ENCODE measurements at regions not wholly inside any gene's neighbourhood (a gene's known extent, or its start where the extent isn't known, plus 50 kb on each side); places are given as distances from the start of the nearest gene placed in this dataset.

- DNase-seq = no peak
Measured at GRCh38 chr19:32189956-32190706, 155.3 kb upstream of the ZNF507 start.

GRCh38 chr19:32191921-32192320, 153.5 kb upstream of the ZNF507 start:
- no peak for DNase-seq

DNA sequence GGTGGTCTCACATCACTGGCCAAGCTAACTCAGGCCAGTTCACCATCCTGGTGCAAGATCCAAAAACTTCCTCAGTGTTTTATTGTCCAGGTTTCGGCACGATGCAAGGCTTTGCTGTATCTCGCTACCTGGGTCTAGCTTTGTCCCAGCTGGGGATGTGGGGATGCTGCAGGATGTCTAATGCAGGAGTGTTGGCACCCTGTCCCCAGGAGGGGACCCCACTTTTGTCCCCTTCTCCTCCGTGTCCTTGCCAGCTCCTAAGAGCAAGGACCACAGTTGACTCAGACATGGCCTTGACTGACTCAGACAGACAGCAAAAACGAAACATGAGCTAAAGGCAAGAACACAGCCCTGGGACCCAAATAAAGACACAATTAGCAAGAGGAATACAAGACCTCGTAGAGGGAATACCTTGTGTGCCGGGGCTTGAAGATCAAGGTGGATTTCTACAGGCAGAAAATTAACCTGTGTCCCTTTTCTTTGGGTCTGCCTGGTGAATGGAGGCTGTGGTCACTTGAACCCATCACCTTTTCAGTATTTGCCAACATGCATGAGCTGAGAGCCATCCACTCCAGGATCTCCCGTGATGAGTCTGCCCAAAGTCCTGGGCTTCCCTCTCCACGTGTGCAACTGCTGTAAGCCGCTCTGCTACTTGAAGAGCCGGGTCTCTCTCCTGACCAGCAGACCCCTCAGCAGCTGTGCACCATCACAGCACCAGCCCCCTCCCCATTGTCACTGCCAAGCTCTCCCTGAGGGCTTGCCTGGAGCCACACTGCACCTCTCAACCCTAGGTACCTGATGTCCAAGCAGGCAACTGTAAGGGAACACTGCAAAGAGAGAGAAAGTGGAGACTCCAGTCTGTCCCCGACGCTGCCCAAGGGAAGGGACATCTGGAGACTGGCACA, 149.5 kb upstream of the ZNF507 start:
- no peak for DNase-seq

DNA sequence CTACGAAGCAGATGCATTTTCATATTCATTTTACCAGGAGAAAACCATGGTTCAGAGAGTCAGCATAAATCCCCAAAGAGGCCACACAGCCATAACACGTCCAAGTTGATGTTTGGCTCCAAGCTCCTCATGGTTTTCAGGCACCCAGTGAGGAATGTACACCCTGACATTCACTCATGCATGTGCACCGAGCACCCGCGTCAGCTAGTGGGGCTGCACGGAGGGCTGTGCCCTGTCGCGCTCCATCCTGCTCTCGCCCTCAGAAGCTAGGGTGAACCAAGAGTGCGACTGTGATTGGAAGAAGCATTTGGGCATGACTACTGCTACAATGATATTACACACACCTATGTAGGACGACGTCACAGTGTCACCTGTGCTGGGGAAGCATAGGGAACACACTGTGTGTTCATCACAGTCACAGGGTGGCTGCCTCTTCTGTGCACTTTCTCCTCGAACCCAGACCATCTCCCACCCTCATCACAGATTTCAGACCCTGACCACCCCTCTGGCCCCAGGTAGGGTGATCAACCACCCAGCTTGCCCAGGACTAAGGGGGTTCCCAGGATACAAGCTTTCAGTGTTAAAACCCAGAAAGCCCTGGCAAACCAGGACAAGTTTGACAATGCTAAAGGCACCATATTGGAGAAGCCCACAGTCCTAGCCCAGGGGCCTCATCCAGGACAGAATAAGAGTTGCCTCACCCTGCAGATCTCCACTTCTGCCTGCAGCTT, 148.6 kb upstream of the ZNF507 start:
- DNase-seq = no peak

DNA sequence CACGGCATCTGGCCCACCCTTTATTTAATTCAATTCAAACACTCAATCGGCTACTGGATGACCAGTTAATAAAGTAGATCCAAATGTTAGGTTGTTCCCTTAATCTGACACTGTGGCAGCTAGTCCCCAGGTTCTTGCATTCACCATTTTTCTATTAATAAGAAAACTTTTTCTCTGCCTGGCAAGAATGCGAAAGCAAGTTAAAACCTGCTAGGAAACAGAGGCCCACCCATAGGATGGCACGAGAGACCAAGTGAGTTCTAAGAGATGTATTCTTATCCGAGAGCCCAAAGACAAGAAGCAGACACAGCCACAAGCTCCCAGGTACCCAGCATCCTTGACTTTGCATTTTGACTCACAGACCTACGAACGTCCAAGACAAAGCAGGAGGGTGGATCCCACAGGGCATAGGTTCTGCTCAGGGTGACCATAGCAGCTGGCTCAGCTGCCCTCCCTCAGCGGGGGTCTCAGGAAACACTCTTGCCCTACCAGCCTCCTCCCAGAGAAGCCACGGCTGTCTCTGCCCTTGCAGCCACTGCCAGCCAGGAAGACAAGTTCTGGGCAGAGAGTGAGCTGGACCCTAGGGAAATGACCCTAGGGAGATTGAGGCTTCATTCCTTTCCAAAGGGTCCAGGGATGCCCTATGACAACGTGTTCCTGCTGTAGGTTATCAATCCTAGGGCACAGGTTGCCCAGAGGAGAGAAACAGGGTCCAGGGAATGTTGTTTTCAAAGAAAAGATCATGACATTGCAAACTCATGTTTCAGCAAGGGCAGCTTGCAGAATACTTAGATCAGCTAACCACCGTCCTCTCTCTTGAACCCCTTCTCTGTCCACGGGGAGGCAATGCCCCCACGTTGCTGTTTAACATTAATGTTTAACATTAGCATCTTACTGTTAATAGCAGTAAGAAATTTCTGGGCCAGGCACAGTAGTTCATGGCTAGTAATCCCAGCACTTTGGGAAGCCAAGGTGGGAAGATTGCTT, 147.2 kb upstream of the ZNF507 start:
- DNase-seq = no peak

DNA sequence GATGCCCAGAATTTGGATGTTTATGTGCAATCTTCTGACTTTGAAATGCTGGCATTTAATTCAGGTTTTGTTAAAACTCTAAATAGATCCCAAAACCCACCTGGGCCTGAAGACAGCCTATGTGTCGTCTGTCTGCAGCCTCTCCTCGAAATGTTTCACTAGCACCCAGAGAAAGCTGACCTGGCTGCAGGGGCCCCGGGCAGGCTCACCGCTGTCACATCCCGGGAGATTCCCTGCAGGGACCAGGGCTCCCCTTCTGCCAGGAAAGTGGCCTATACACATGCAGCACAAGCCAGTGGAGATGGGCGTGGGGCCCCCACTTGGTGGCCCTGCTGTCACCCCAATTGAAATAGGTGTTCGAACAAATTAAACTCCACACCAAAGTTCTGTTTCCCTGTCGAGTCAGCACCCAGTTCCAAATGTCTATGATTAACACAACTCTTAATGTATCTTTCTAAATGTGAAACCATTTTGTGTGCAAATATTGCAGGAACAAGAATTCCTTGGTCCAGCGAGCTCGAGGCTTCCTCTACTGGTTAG, 145.8 kb upstream of the ZNF507 start:
- DNase-seq = no peak

DNA sequence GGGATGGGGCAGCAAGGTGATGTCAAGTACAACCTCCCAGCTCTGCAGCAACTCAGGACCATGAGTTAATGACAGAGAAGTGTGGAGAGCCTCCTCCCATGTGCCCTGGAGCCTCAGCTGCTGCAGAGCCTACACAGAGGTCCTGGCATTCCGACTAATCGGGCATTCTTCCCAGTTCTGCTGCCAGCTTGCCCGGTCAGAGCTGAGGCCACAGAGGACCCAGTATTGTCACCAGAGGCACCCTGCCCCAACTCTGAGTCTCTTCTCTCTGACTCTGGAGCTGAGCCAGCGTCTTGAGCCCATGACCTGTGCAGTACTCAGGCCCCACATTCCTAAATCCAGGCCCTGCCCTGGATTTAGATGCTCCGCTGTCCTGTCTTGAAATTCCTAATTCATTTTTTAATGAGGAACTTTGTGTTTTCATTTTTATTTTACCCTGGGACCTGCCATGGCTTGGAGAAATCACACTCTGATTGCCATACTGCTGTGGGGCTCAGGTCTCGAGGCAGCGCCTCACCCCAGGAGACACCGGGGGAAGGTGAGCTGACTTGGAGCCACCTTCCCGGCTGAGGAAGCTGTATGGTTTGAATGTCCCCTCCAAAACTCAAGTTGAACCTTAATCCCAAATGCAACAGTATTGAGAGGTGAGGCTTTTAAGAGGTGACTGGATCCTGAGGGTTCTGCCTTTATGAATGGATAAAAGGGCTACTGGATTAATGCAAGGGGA, 144.9 kb upstream of the ZNF507 start:
- no peak for DNase-seq

- no peak for DNase-seq
Measured at GRCh38 chr19:32201211-32201610, 144.2 kb upstream of the ZNF507 start.

DNA sequence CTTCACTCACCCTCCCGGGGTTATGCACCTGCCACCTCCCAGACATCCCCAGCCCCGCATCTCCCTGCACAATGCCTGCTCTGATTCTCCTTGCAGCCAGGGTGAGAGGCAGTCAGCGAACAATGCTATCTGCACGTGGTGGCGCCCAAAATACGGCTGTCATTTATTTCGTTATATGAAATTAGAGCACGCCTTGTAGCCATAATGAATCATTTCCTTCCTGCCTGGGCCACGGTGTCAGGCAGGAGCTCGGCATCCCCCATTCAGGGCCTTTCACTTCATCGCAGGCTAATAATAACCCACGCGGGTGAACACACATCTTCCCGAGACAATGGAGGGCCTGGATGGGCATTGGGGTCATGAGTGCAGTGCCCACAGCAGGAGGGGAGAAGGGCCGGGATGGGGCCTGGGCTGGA, 143.8 kb upstream of the ZNF507 start:
- DNase-seq = no peak

- no peak for DNase-seq
Measured at GRCh38 chr19:32202244-32202643, 143.2 kb upstream of the ZNF507 start.

GRCh38 chr19:32203161-32203560, 142.2 kb upstream of the ZNF507 start:
- DNase-seq = no peak

- DNase-seq = no peak
Measured at GRCh38 chr19:32206065-32206464, 139.3 kb upstream of the ZNF507 start.

DNA sequence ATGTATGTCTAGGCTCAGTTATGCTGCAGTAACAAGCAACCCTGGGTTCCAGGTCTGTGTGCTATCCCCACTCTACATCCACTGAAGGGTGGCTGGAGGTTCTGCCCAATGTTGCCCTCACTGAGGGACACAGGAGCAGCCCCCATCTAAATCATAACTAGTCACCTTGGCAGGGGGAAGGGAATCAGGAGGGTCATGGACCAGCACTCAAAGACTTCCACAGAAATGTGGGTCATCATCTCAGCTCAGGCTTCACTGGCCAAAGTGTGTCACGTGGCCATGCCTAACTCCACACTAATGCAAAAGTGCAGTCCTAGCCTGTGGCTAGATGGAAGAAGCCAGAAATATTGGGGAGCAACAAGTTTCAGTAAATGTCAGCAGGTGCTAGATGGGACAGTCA, 137.3 kb upstream of the ZNF507 start:
- DNase-seq = no peak

DNA sequence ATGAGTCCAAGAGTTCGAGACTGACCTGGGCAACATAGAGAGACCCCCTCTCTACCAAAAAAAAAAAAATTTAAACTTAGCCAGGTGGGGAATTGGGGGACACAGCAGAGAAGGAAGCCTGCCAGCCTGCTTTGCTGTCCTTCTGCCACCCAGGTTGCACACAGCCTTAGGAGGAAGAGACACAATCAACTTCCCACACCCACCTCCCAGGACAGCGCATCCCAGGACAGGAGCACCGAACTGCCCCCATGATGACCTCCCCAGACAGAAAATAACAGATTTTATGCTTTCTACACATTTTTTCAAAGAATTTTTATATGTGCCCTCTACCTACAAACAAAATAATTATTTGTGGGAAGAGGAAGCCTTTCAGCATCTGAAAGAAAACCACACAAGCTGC, 126.0 kb upstream of the ZNF507 start:
- no peak for DNase-seq

DNA sequence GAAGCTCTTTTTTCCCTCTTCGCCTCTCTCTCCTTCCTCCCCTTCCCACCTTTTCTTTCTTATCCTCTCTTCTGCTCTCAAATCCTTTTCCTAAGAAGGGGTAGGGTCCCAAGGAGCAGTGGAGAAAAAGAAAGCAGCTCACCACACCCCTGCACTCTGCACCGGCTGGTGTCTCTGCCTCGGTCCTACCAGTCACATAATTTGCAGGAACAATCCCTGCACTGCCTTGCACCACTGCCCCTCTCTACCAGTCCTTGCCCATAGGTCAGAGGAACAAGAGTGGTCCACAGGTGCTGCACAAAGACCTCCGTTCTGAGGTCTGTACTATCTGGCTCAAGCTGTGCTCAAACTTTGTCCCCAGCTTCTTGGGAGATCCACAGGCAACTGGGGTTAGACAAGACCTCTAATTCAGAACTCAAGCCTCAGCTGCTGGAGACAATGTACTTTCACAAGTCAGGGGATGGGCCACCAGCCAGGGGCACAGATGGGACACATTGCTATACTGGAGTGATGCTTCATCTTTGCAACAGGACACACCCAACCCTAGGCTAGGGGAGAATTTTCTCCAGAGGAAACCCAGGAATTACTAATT, 125.4 kb upstream of the ZNF507 start:
- no peak for DNase-seq

- no peak for DNase-seq
Measured at GRCh38 chr19:32220951-32221350, 124.5 kb upstream of the ZNF507 start.

- DNase-seq = no peak
Measured at GRCh38 chr19:32222556-32222955, 122.9 kb upstream of the ZNF507 start.

GRCh38 chr19:32223106-32223505, 122.3 kb upstream of the ZNF507 start:
- no peak for DNase-seq

DNA sequence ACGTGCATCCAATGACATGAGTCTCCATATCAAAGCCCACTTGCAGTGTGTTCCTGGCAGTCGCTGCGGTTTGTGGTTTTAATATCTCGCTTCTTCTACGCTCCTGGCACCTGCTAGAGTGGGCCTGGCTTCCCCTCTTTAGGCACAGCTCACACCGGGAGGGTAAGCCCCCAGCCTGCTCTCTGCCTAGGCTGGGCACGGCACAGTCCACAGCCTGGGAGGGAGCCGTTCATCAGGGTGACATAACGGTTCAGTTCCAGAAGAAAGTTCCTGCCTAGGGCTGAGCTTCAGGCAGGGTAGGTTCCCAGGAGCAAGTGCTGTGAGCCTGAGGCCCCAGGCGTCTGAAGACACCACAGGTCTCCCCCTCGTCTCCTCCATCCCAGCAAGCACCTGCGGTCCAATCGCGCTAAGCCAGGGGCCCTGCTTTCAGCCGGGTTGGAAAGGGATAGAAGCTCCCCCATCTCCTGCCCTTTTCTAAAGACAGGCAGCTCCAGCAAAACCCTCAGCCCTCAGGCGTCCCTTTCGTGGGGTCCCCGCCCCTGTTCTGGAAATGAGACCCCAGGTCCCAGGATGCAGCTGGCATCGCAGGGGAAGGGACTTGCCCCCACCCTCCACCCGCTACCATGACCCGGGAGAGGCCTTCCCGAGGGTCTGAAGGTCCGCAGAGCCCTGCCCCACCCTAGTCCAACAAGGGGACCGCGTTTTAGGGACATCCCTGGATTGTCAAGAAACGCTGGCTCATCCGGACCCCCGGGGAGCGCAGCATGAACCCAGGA, 121.6 kb upstream of the ZNF507 start:
- no peak for DNase-seq

Data from T-helper 9 cell (primary cell).